Breast epithelium (tissue), 4 donors: ENCODE measurements at regions not wholly inside any gene's neighbourhood (a gene's known extent, or its start where the extent isn't known, plus 50 kb on each side); places are given as distances from the start of the nearest gene placed in this dataset.

Experiments used
- DNase-seq, 2 donors: peaks; one replicate each; pipeline ENCODE4 v3.0.0-alpha.2; 2019; ENCODE audit warnings: low spot score in 2 of 2
- H3K27ac ChIP-seq, 2 donors: fragments of 200-600 bp; sonication (generic) in 1 of 2; one replicate each; pipeline ENCODE4 v1.5.1; 2016 to 2019; ENCODE audit warnings: mild to moderate bottlenecking in 1 of 2
- H3K27me3 ChIP-seq, 2 donors: fragments of 200-600 bp; sonication (generic) in 1 of 2; one replicate each; pipeline versions ENCODE4 v1.5.1 to v1.6.0; 2017 to 2019; ENCODE audit warnings: control low read depth in 1 of 2, mild to moderate bottlenecking in 1 of 2
- H3K36me3 ChIP-seq: fragments of 200-600 bp; one replicate; pipeline ENCODE4 v1.5.1; 2019
- H3K4me1 ChIP-seq, 2 donors: fragments of 200-600 bp; sonication (generic); one replicate each; pipeline ENCODE4 v1.5.1; 2016 to 2019; ENCODE audit warnings: control low read depth in 1 of 2
- H3K4me3 ChIP-seq, 3 donors: fragments of 200-600 bp; sonication (generic); 1 replicate in 2 of 3; 2 replicates in 1 of 3; pipeline ENCODE4 v1.5.1; 2016 to 2019; ENCODE audit warnings: mild to moderate bottlenecking in 3 of 3, moderate library complexity in 2 of 3
- H3K9me3 ChIP-seq, 2 donors: fragments of 200-600 bp; sonication (generic) in 1 of 2; one replicate each; pipeline ENCODE4 v1.5.1; 2016 to 2019; ENCODE audit warnings: control low read depth in 1 of 2
- CTCF ChIP-seq, 3 donors: fragments of 450-650 bp; IDR thresholded peaks; one replicate each; pipeline ENCODE4 v1.5.1; 2016 to 2017; ENCODE audit warnings: antibody characterized with exemption in 3 of 3, mild to moderate bottlenecking in 3 of 3, moderate library complexity in 3 of 3
- POLR2A ChIP-seq: fragments of 450-650 bp; IDR thresholded peaks from one replicate; pipeline ENCODE4 v1.6.1; 2016; ENCODE audit warnings: antibody characterized with exemption, mild to moderate bottlenecking, moderate library complexity
- POLR2AphosphoS5 ChIP-seq, 3 donors: sonication (generic); formaldehyde crosslinking; IDR thresholded peaks; one replicate each; pipeline ENCODE4 v1.6.1; 2017; ENCODE audit warnings: antibody characterized with exemption in 3 of 3
- intact Hi-C: fragments of 100-400 bp; cut with DNase I; formaldehyde crosslinking; loops from one replicate; pipeline ENCODE4 v1.15.1; 2023; ENCODE audit warnings: low total_unique reads

GRCh38 chr18:47492691-47493090 is 241.2 kb upstream of the SKOR2 start:
- Histone ChIP-seq H3K27ac (no peak overlapping the region), H3K27me3 (no peaks in the 10 kb centered on the region), H3K36me3 (no peaks in the 10 kb centered on the region), H3K9me3 (no peaks in the 10 kb centered on the region), H3K4me3 (no peak overlapping the region), H3K4me1 (no peaks in the 10 kb centered on the region)
- intact Hi-C loops = no loop called here
- no peak for DNase-seq
- no peak for TF ChIP-seq CTCF (IDR thresholded peaks at IDR 0.05)
- no peak for TF ChIP-seq POLR2A

GRCh38 chr18:47490882-47491281 is 239.4 kb upstream of the SKOR2 start:
- H3K9me3 ChIP-seq = no peaks in the 10 kb centered on the region
- no peak for TF ChIP-seq POLR2A
- TF ChIP-seq POLR2AphosphoS5 (IDR thresholded peaks at IDR 0.05) = no peak
- no peak for TF ChIP-seq CTCF (IDR thresholded peaks at IDR 0.05)

GRCh38 chr18:47485221-47485797 is 233.8 kb upstream of the SKOR2 start:
- Histone ChIP-seq H3K9me3 (no peaks in the 10 kb centered on the region), H3K4me3 (no peak overlapping the region), H3K36me3 (no peaks in the 10 kb centered on the region), H3K27ac (no peak overlapping the region), H3K27me3 (no peaks in the 10 kb centered on the region), H3K4me1 (no peaks in the 10 kb centered on the region)
- no peak for TF ChIP-seq POLR2AphosphoS5 (IDR thresholded peaks at IDR 0.05)
- TF ChIP-seq POLR2A = no peak
- no peak for TF ChIP-seq CTCF (IDR thresholded peaks at IDR 0.05)
- intact Hi-C loops = no loop called here
- no peak for DNase-seq

More at GRCh38 chr18:47490882-47491281, 239.4 kb upstream of the SKOR2 start:
- no peak overlapping the region for H3K4me3 ChIP-seq
- DNase-seq = no peak
- intact Hi-C loops = no loop called here
- no peaks in the 10 kb centered on the region for H3K36me3 ChIP-seq
- no peaks in the 10 kb centered on the region for H3K27me3 ChIP-seq
- H3K27ac ChIP-seq = no peak overlapping the region
- H3K4me1 ChIP-seq = no peaks in the 10 kb centered on the region

GRCh38 chr18:47484068-47484467 is 232.6 kb upstream of the SKOR2 start:
- no peak for DNase-seq
- H3K4me3 ChIP-seq = no peak overlapping the region
- H3K27me3 ChIP-seq = no peaks in the 10 kb centered on the region
- intact Hi-C loops = no loop called here
- no peak overlapping the region for H3K27ac ChIP-seq
- H3K36me3 ChIP-seq = no peaks in the 10 kb centered on the region
- H3K4me1 ChIP-seq = no peaks in the 10 kb centered on the region
- no peaks in the 10 kb centered on the region for H3K9me3 ChIP-seq
- TF ChIP-seq POLR2A (no peak), CTCF (IDR thresholded peaks at IDR 0.05) (no peak), POLR2AphosphoS5 (IDR thresholded peaks at IDR 0.05) (no peak)

GRCh38 chr18:47480166-47480565 is 228.7 kb upstream of the SKOR2 start:
- TF ChIP-seq POLR2AphosphoS5 (IDR thresholded peaks at IDR 0.05) (no peak), POLR2A (no peak), CTCF (IDR thresholded peaks at IDR 0.05) (no peak)
- H3K9me3 ChIP-seq = no peaks in the 10 kb centered on the region
- no peaks in the 10 kb centered on the region for H3K27me3 ChIP-seq
- intact Hi-C loops = no loop called here
- H3K36me3 ChIP-seq = no peaks in the 10 kb centered on the region
- no peaks in the 10 kb centered on the region for H3K4me1 ChIP-seq
- H3K4me3 ChIP-seq = no peak overlapping the region
- H3K27ac ChIP-seq = no peak overlapping the region
- DNase-seq = no peak
